Upper lobe of left lung (tissue), 4 donors: ENCODE measurements at regions not wholly inside any gene's neighbourhood (a gene's known extent, or its start where the extent isn't known, plus 50 kb on each side); places are given as distances from the start of the nearest gene placed in this dataset.

Experiments used
- CTCF ChIP-seq, 6 experiments: fragments of 450-650 bp in 4 of 6; fragments of 200-600 bp in 2 of 6; sonication (generic) in 2 of 6; IDR thresholded peaks; one replicate each; pipeline ENCODE4 v1.5.1; 2016 to 2019; ENCODE audit warnings: antibody characterized with exemption in 6 of 6
- POLR2A ChIP-seq, 4 donors: fragments of 450-650 bp; IDR thresholded peaks; one replicate each; pipeline ENCODE4 v1.5.1; 2016 to 2017; ENCODE audit warnings: antibody characterized with exemption in 4 of 4, mild to moderate bottlenecking in 2 of 4
- POLR2AphosphoS5 ChIP-seq, 2 donors: sonication (generic); formaldehyde crosslinking; IDR thresholded peaks; one replicate each; pipeline ENCODE4 v1.5.1; 2017; ENCODE audit warnings: antibody characterized with exemption in 2 of 2

- TF ChIP-seq POLR2AphosphoS5 (IDR thresholded peaks at IDR 0.05) (no peak), POLR2A (IDR thresholded peaks at IDR 0.05) (no peak), CTCF (IDR thresholded peaks at IDR 0.05) (no peak)
Observed at GRCh38 chr12:107465625-107466024, 220.0 kb upstream of the PWP1 start.
